ENCODE measurements at regions not wholly inside any gene's neighbourhood (a gene's known extent, or its start where the extent isn't known, plus 50 kb on each side); places are given as distances from the start of the nearest gene placed in this dataset.

GRCh38 chr10:65501259-65501658 is 1424.6 kb upstream of the LRRTM3 start (continued):
- TF ChIP-seq AHDC1 (CRISPR knock-in tag; IDR thresholded peaks at IDR 0.05; ENCODE audit: borderline replicate concordance), result peak; percentile 46; the same call in 1 of the 2 replicates
- TF ChIP-seq REST (IDR thresholded peaks at IDR 0.05; ENCODE audit: borderline replicate concordance in 1 of 2, low read depth in 1 of 2, low read length in 2 of 2), result no peak
- TF ChIP-seq JDP2 (CRISPR knock-in tag; IDR thresholded peaks at IDR 0.05; ENCODE audit: borderline replicate concordance), result no peak
- TF ChIP-seq HDAC2 (CRISPR knock-in tag; IDR thresholded peaks at IDR 0.05), result no peak
- TF ChIP-seq ZNF350 (CRISPR knock-in tag; IDR thresholded peaks at IDR 0.05; ENCODE audit: borderline replicate concordance, low read depth), result no peak
- no peak for TF ChIP-seq STAG1 (CRISPR knock-in tag; IDR thresholded peaks at IDR 0.05)
- TF ChIP-seq MEF2D (CRISPR knock-in tag; IDR thresholded peaks at IDR 0.05), result no peak
- TF ChIP-seq ZNF644 (CRISPR knock-in tag; IDR thresholded peaks at IDR 0.05; ENCODE audit: low read depth), result peak; percentile 74
- TF ChIP-seq GATAD2A (CRISPR knock-in tag; IDR thresholded peaks at IDR 0.05), result no peak
- no peak for TF ChIP-seq ZNF180 (CRISPR knock-in tag; IDR thresholded peaks at IDR 0.05; ENCODE audit: borderline replicate concordance, low read depth)
- peak; percentile 28; the same call in 1 of the 2 replicates for TF ChIP-seq HNF4A (CRISPR knock-in tag; IDR thresholded peaks at IDR 0.05)
- TF ChIP-seq ZNF784 (CRISPR knock-in tag; IDR thresholded peaks at IDR 0.05; ENCODE audit: borderline replicate concordance), result no peak
- no peak for TF ChIP-seq MTA3 (CRISPR knock-in tag; IDR thresholded peaks at IDR 0.05)
- peak; percentile 86 for TF ChIP-seq BCL6 (CRISPR knock-in tag; IDR thresholded peaks at IDR 0.05)
- no peak for TF ChIP-seq PCBP1 (IDR thresholded peaks at IDR 0.05; ENCODE audit: borderline replicate concordance, low read depth, low read length)
- no peak for TF ChIP-seq NR2F6 (IDR thresholded peaks at IDR 0.05)
- no peak for TF ChIP-seq NR2F6 (CRISPR knock-in tag; IDR thresholded peaks at IDR 0.05)
- no peak for TF ChIP-seq ZFP36L1 (CRISPR knock-in tag; IDR thresholded peaks at IDR 0.05)
- no peak for TF ChIP-seq TOPORS (CRISPR knock-in tag; IDR thresholded peaks at IDR 0.05)
- no peak for TF ChIP-seq ZNF768 (CRISPR knock-in tag; IDR thresholded peaks at IDR 0.05)
- TF ChIP-seq NCOR1 (IDR thresholded peaks at IDR 0.05; ENCODE audit: borderline replicate concordance, low read length), result 0 out of 2 replicates have a peak, but pooled peaks have one; percentile 22
- peak; percentile 88 for TF ChIP-seq FOXA3 (CRISPR knock-in tag; IDR thresholded peaks at IDR 0.05)
- no peak for TF ChIP-seq MTA1 (CRISPR knock-in tag; IDR thresholded peaks at IDR 0.05; ENCODE audit: borderline replicate concordance)
- no peak for TF ChIP-seq MED8 (CRISPR knock-in tag; IDR thresholded peaks at IDR 0.05; ENCODE audit: insufficient replicate concordance)

Measured in HepG2 (cell line).